Spinal cord (tissue), 9 donors: ENCODE measurements at regions not wholly inside any gene's neighbourhood (a gene's known extent, or its start where the extent isn't known, plus 50 kb on each side); places are given as distances from the start of the nearest gene placed in this dataset.

Experiments
- DNase-seq, 6 donors: peaks; one replicate each; pipeline versions ENCODE4 v3.0.0 to v3.0.0-alpha.2; 2013 to 2015; ENCODE audit warnings: low spot score in 6 of 6, low read depth in 4 of 6
- H3K27ac ChIP-seq: one replicate; pipeline ENCODE4 v1.5.1; 2013; ENCODE audit warnings: low read depth, low read length, control low read depth
- H3K27me3 ChIP-seq: one replicate; pipeline ENCODE4 v1.6.1; 2013; ENCODE audit warnings: low read length; ENCODE audit not compliant: control insufficient read depth, insufficient read depth
- H3K36me3 ChIP-seq: one replicate; pipeline ENCODE4 v1.6.1; 2013; ENCODE audit warnings: low read length; ENCODE audit not compliant: control insufficient read depth, insufficient read depth
- H3K4me1 ChIP-seq: one replicate; pipeline ENCODE4 v1.6.1; 2013; ENCODE audit warnings: low read length; ENCODE audit not compliant: control insufficient read depth, insufficient read depth
- H3K4me3 ChIP-seq: one replicate; pipeline ENCODE4 v1.5.1; 2013; ENCODE audit warnings: low read depth, low read length, control low read depth
- H3K9me3 ChIP-seq: one replicate; pipeline ENCODE4 v1.6.1; 2013; ENCODE audit warnings: low read length; ENCODE audit not compliant: control insufficient read depth, insufficient read depth
- WGBS: methylation state at CpG from one replicate; pipeline ENCODE4 v1.1.5; 2013; ENCODE audit warnings: missing lambda C conversion rate; ENCODE audit not compliant: insufficient coverage; 5-methylcytosine and 5-hydroxymethylcytosine counted together
- donor health status: healthy.

- Histone ChIP-seq H3K4me3 (no peak overlapping the region), H3K9me3 (no peaks in the 10 kb centered on the region), H3K27ac (no peak overlapping the region), H3K27me3 (no peaks in the 10 kb centered on the region), H3K4me1 (no peaks in the 10 kb centered on the region), H3K36me3 (no peaks in the 10 kb centered on the region)
- 88% methylated on average over 1 of the region's 3 CpGs for whole genome bisulfite sequencing
- no peak for DNase-seq
Observed at GRCh38 chr5:68455216-68455615, 239.7 kb downstream of the PIK3R1 start.

- Histone ChIP-seq H3K4me1 (no peaks in the 10 kb centered on the region), H3K27ac (no peak overlapping the region), H3K27me3 (no peaks in the 10 kb centered on the region), H3K36me3 (no peaks in the 10 kb centered on the region), H3K4me3 (no peak overlapping the region), H3K9me3 (no peaks in the 10 kb centered on the region)
- 83% methylated on average over 1 of the region's 4 CpGs for WGBS
- peak in 2 of 6 donors; percentile 32 to 55 for DNase-seq
Observed at GRCh38 chr5:68456756-68457217, 241.2 kb downstream of the PIK3R1 start.

- Histone ChIP-seq H3K36me3 (no peaks in the 10 kb centered on the region), H3K27me3 (no peaks in the 10 kb centered on the region), H3K9me3 (no peaks in the 10 kb centered on the region), H3K27ac (no peak overlapping the region), H3K4me1 (no peaks in the 10 kb centered on the region), H3K4me3 (no peak overlapping the region)
- DNase-seq = no peak
- 100% methylated on average over 5 of the region's 8 CpGs for WGBS
Observed at GRCh38 chr5:68457285-68457684, 241.7 kb downstream of the PIK3R1 start.

- no peaks in the 10 kb centered on the region for H3K36me3 ChIP-seq
- no peak overlapping the region for H3K27ac ChIP-seq
- DNase-seq = no peak
- no peaks in the 10 kb centered on the region for H3K4me1 ChIP-seq
- WGBS = no CpG with 5 or more reads among the region's 3 CpGs
- H3K9me3 ChIP-seq = no peaks in the 10 kb centered on the region
- no peaks in the 10 kb centered on the region for H3K27me3 ChIP-seq
- no peak overlapping the region for H3K4me3 ChIP-seq
Observed at GRCh38 chr5:68458416-68459021, 243.0 kb downstream of the PIK3R1 start.

- H3K27ac ChIP-seq = no peak overlapping the region
- no peaks in the 10 kb centered on the region for H3K4me1 ChIP-seq
- 100% methylated on average over 1 of the region's 3 CpGs for WGBS
Observed at GRCh38 chr5:68459093-68459809, 243.7 kb downstream of the PIK3R1 start.

GRCh38 chr5:68459810-68460139 is 244.2 kb downstream of the PIK3R1 start:
- no peak overlapping the region for H3K27ac ChIP-seq
- WGBS = 11% methylated on average over 1 of the region's 3 CpGs

More at GRCh38 chr5:68459093-68459809, 243.7 kb downstream of the PIK3R1 start:
- Histone ChIP-seq H3K36me3 (no peaks in the 10 kb centered on the region), H3K9me3 (no peaks in the 10 kb centered on the region), H3K27me3 (no peaks in the 10 kb centered on the region), H3K4me3 (no peak overlapping the region)
- no peak for DNase-seq

GRCh38 chr5:68460147-68460798 is 244.7 kb downstream of the PIK3R1 start:
- H3K27ac ChIP-seq = no peak overlapping the region
- no peaks in the 10 kb centered on the region for H3K9me3 ChIP-seq
- DNase-seq = peak in 2 of 6 donors; percentile 49 to 69
- no peaks in the 10 kb centered on the region for H3K4me1 ChIP-seq
- no peaks in the 10 kb centered on the region for H3K36me3 ChIP-seq
- no peaks in the 10 kb centered on the region for H3K27me3 ChIP-seq
- H3K4me3 ChIP-seq = no peak overlapping the region
- no CpG with 5 or more reads among the region's 3 CpGs for WGBS

More at GRCh38 chr5:68459810-68460139, 244.2 kb downstream of the PIK3R1 start:
- Histone ChIP-seq H3K4me1 (no peaks in the 10 kb centered on the region), H3K9me3 (no peaks in the 10 kb centered on the region), H3K4me3 (no peak overlapping the region), H3K27me3 (no peaks in the 10 kb centered on the region), H3K36me3 (no peaks in the 10 kb centered on the region)
- DNase-seq = no peak

GRCh38 chr5:68463606-68464005 is 248.1 kb downstream of the PIK3R1 start:
- Histone ChIP-seq H3K4me3 (no peak overlapping the region), H3K27me3 (no peaks in the 10 kb centered on the region), H3K4me1 (no peaks in the 10 kb centered on the region), H3K36me3 (no peaks in the 10 kb centered on the region), H3K9me3 (no peaks in the 10 kb centered on the region), H3K27ac (no peak overlapping the region)
- no peak for DNase-seq
- 87% methylated on average over 3 of the region's 3 CpGs for WGBS

- Histone ChIP-seq H3K4me3 (no peak overlapping the region), H3K9me3 (no peaks in the 10 kb centered on the region), H3K27me3 (no peaks in the 10 kb centered on the region), H3K36me3 (no peaks in the 10 kb centered on the region), H3K27ac (no peak overlapping the region), H3K4me1 (no peaks in the 10 kb centered on the region)
- DNase-seq = no peak
- WGBS = 78% methylated on average over 2 of the region's 4 CpGs
Observed at GRCh38 chr5:68464424-68464823, 248.9 kb downstream of the PIK3R1 start.
